H1 (cell line): ENCODE measurements at regions not wholly inside any gene's neighbourhood (a gene's known extent, or its start where the extent isn't known, plus 50 kb on each side); places are given as distances from the start of the nearest gene placed in this dataset.

ENCODE experiments used
- CTCF ChIA-PET: fragments of 300-600 bp; sonication (Branson Sonifier 250); formaldehyde crosslinking; loops from one replicate; lab custom pipeline; 2021; ENCODE audit not compliant: partially characterized antibody; lab: Charles Lee
- POLR2A ChIA-PET: fragments of 300-600 bp; sonication (Branson Sonifier 250); formaldehyde crosslinking; loops from one replicate; lab custom pipeline; 2021; ENCODE audit warnings: inconsistent platforms; ENCODE audit not compliant: partially characterized antibody; lab: Charles Lee
- DNase-seq, 2 experiments: peaks; one replicate each; pipeline versions ENCODE4 v3.0.0 to v3.0.0-alpha.2; 2010 to 2022; ENCODE audit warnings: low spot score in 2 of 2, low read depth in 1 of 2, mixed read lengths in 1 of 2
- FAIRE-seq: peaks from 2 replicates; lab custom pipeline; 2011; peaks lifted over from hg19 to GRCh38; lab: Jason Lieb, UNC
- H2AFZ ChIP-seq: 2 replicates; pipeline ENCODE4 v1.8.1; 2012; ENCODE audit warnings: low read length, inconsistent platforms
- H2AK5ac ChIP-seq: 2 replicates; pipeline ENCODE4 v1.6.1; 2013; ENCODE audit warnings: low read depth, low read length
- H2BK120ac ChIP-seq: replicated peaks from 2 replicates; pipeline ENCODE3; 2013; ENCODE audit warnings: low read depth, low read length, inconsistent platforms
- H2BK12ac ChIP-seq: 2 replicates; pipeline ENCODE4 v1.6.1; 2013; ENCODE audit warnings: low read depth, low read length
- H2BK15ac ChIP-seq: 2 replicates; pipeline ENCODE4 v1.6.1; 2013; ENCODE audit warnings: low read length
- H2BK20ac ChIP-seq: 2 replicates; pipeline ENCODE4 v1.6.1; 2013; ENCODE audit warnings: low read length
- H2BK5ac ChIP-seq: 2 replicates; pipeline ENCODE4 v1.6.1; 2013; ENCODE audit warnings: low read depth, low read length
- H3K14ac ChIP-seq: 2 replicates; pipeline ENCODE4 v1.6.1; 2013; ENCODE audit warnings: inconsistent platforms; ENCODE audit not compliant: insufficient read length
- H3K18ac ChIP-seq: 2 replicates; pipeline ENCODE4 v1.6.1; 2013; ENCODE audit warnings: low read length; ENCODE audit errors: extremely low read depth
- H3K23ac ChIP-seq: 2 replicates; pipeline ENCODE4 v1.6.1; 2013; ENCODE audit warnings: inconsistent platforms; ENCODE audit not compliant: insufficient read length
- H3K23me2 ChIP-seq: 2 replicates; pipeline ENCODE4 v1.6.1; 2013; ENCODE audit warnings: low read depth, low read length
- H3K27ac ChIP-seq: 2 replicates; pipeline ENCODE4 v1.6.1; 2011; ENCODE audit warnings: low read depth, low read length, inconsistent platforms
- H3K27me3 ChIP-seq, 4 experiments: replicated peaks in 1 of 4; 1 replicate in 1 of 4; 2 replicates in 3 of 4; pipeline versions ENCODE4 v1.6.1 to v1.8.1; 2011 to 2013; ENCODE audit warnings: low read length in 3 of 4, mild to moderate bottlenecking in 3 of 4, inconsistent platforms in 2 of 4, mixed read lengths in 2 of 4, moderate library complexity in 1 of 4; ENCODE audit not compliant: control insufficient read depth in 3 of 4, insufficient read depth in 3 of 4; ENCODE audit errors: extremely low read depth in 1 of 4
- H3K36me3 ChIP-seq, 4 experiments: 2 replicates each; pipeline versions ENCODE4 v1.6.1 to v1.8.1; 2011 to 2013; ENCODE audit warnings: mild to moderate bottlenecking in 4 of 4, low read length in 3 of 4, moderate library complexity in 2 of 4, control low read depth in 1 of 4, inconsistent platforms in 1 of 4; ENCODE audit not compliant: insufficient read depth in 4 of 4, control insufficient read depth in 2 of 4
- H3K4ac ChIP-seq: replicated peaks from 2 replicates; pipeline ENCODE3; 2013; ENCODE audit warnings: low read length, low read depth, mixed read lengths, inconsistent platforms; ENCODE audit not compliant: insufficient read length
- H3K4me1 ChIP-seq, 4 experiments: replicated peaks in 1 of 4; 1 replicate in 1 of 4; 2 replicates in 3 of 4; pipeline versions ENCODE4 v1.6.1 to v1.8.1; 2011 to 2013; ENCODE audit warnings: low read length in 3 of 4, inconsistent platforms in 2 of 4, mixed read lengths in 1 of 4; ENCODE audit not compliant: insufficient read depth in 4 of 4, control insufficient read depth in 3 of 4
- H3K4me2 ChIP-seq, 2 experiments: 2 replicates each; pipeline versions ENCODE4 v1.6.1 to v1.8.1; 2011 to 2013; ENCODE audit warnings: low read depth in 2 of 2, low read length in 2 of 2, control low read depth in 1 of 2, inconsistent platforms in 1 of 2, mild to moderate bottlenecking in 1 of 2; ENCODE audit not compliant: insufficient read depth in 1 of 2
- H3K4me3 ChIP-seq, 4 experiments: fragments of 200-600, 300-600 bp in 1 of 4; sonication (generic), shearing (Covaris generic), sonication (Bioruptor Twin) in 1 of 4; 2 replicates each; pipeline versions ENCODE4 v1.5.1 to v1.8.1; 2011 to 2016; ENCODE audit warnings: low read length in 4 of 4, low read depth in 3 of 4, control low read depth in 2 of 4, inconsistent platforms in 2 of 4, mild to moderate bottlenecking in 2 of 4, mixed read lengths in 1 of 4, moderate library complexity in 1 of 4; ENCODE audit not compliant: insufficient read depth in 2 of 4; ENCODE audit errors: extremely low read depth in 1 of 4
- H3K56ac ChIP-seq: replicated peaks from 2 replicates; pipeline ENCODE3; 2013; ENCODE audit warnings: low read depth, mild to moderate bottlenecking, mixed read lengths, low read length, inconsistent platforms; ENCODE audit not compliant: insufficient read length
- H3K79me1 ChIP-seq: 2 replicates; pipeline ENCODE4 v1.6.1; 2013; ENCODE audit warnings: low read depth, low read length, control low read depth
- H3K79me2 ChIP-seq, 2 experiments: 2 replicates each; pipeline versions ENCODE4 v1.6.1 to v1.8.1; 2012 to 2013; ENCODE audit warnings: low read length in 2 of 2, mild to moderate bottlenecking in 2 of 2, inconsistent platforms in 1 of 2; ENCODE audit not compliant: insufficient read depth in 2 of 2, control insufficient read depth in 1 of 2
- H3K9ac ChIP-seq, 4 experiments: replicated peaks in 1 of 4; 1 replicate in 1 of 4; 2 replicates in 3 of 4; pipeline versions ENCODE4 v1.6.1 to v1.8.1; 2011 to 2013; ENCODE audit warnings: low read depth in 3 of 4, low read length in 3 of 4, control low read depth in 2 of 4, mild to moderate bottlenecking in 2 of 4, moderate library complexity in 2 of 4, inconsistent platforms in 1 of 4; ENCODE audit errors: extremely low read depth in 1 of 4
- H3K9me3 ChIP-seq, 2 experiments: 2 replicates each; pipeline versions ENCODE4 v1.6.1 to v1.8.1; 2012 to 2013; ENCODE audit warnings: mild to moderate bottlenecking in 2 of 2, moderate library complexity in 2 of 2, control low read depth in 1 of 2, inconsistent platforms in 1 of 2, low read depth in 1 of 2, low read length in 1 of 2, mixed read lengths in 1 of 2; ENCODE audit not compliant: insufficient read depth in 2 of 2
- H4K20me1 ChIP-seq, 2 experiments: replicated peaks in 1 of 2; 2 replicates each; pipeline versions ENCODE3 to v1.8.1; 2011 to 2013; ENCODE audit warnings: inconsistent platforms in 2 of 2, low read length in 2 of 2, mild to moderate bottlenecking in 1 of 2; ENCODE audit not compliant: insufficient read depth in 2 of 2, control insufficient read depth in 1 of 2
- H4K5ac ChIP-seq: 2 replicates; pipeline ENCODE4 v1.6.1; 2013; ENCODE audit warnings: low read length, low read depth, mixed read lengths, inconsistent platforms; ENCODE audit not compliant: insufficient read length
- H4K8ac ChIP-seq: 2 replicates; pipeline ENCODE4 v1.8.0; 2013; ENCODE audit warnings: mild to moderate bottlenecking, moderate library complexity, low read length, inconsistent platforms; ENCODE audit not compliant: insufficient read depth; ENCODE audit errors: extremely low read depth
- H4K91ac ChIP-seq: replicated peaks from 2 replicates; pipeline ENCODE3; 2013; ENCODE audit warnings: low read length, mixed read lengths, inconsistent platforms; ENCODE audit not compliant: insufficient read length
- EP300 ChIP-seq, 2 experiments: IDR thresholded peaks; 1 replicate in 1 of 2; 2 replicates in 1 of 2; pipeline ENCODE4 v1.6.1; 2011 to 2012; ENCODE audit warnings: low read depth in 2 of 2, low read length in 2 of 2, mild to moderate bottlenecking in 2 of 2, borderline replicate concordance in 1 of 2, inconsistent platforms in 1 of 2, moderate library complexity in 1 of 2
- EZH2 ChIP-seq: fragments of 200-600 bp; sonication (generic); IDR thresholded peaks from 2 replicates; pipeline ENCODE4 v1.7.1; 2012; ENCODE audit warnings: low read depth, mild to moderate bottlenecking, moderate library complexity, low read length, inconsistent platforms; ENCODE audit not compliant: severe bottlenecking
- GTF2F1 ChIP-seq: IDR thresholded peaks from 2 replicates; pipeline ENCODE4 v1.6.1; 2012; ENCODE audit warnings: low read depth, low read length, improper control_type of control experiment, borderline replicate concordance
- KDM5A ChIP-seq: fragments of 200-600 bp; IDR thresholded peaks from 2 replicates; pipeline ENCODE4 v1.7.1; 2012; ENCODE audit warnings: mild to moderate bottlenecking, low read length, inconsistent platforms, mixed read lengths
- NRF1 ChIP-seq: IDR thresholded peaks from 2 replicates; pipeline ENCODE4 v1.6.1; 2011; ENCODE audit warnings: mild to moderate bottlenecking, low read depth, low read length, improper control_type of control experiment
- SAP30 ChIP-seq: fragments of 300-600 bp; sonication (generic); IDR thresholded peaks from 2 replicates; pipeline ENCODE4 v1.7.1; 2012; ENCODE audit warnings: low read length, moderate library complexity, mild to moderate bottlenecking, inconsistent platforms; ENCODE audit not compliant: insufficient read depth, insufficient replicate concordance
- SP1 ChIP-seq: IDR thresholded peaks from 2 replicates; pipeline ENCODE4 v1.6.1; 2011; ENCODE audit warnings: low read depth, low read length
- SP2 ChIP-seq: IDR thresholded peaks from 2 replicates; pipeline ENCODE4 v1.6.1; 2012; ENCODE audit warnings: mild to moderate bottlenecking, low read length, inconsistent platforms
- SUZ12 ChIP-seq: fragments of 200-600 bp; sonication (generic); IDR thresholded peaks from 2 replicates; pipeline ENCODE4 v1.6.1; 2012; ENCODE audit warnings: mild to moderate bottlenecking, inconsistent platforms, low read length, moderate library complexity, mixed read lengths
- WGBS, 2 experiments: shearing (Covaris generic) in 1 of 2; methylation state at CpG; one replicate each; pipeline versions ENCODE4 v1.1.6 to v1.1.7; 2013 to 2015; ENCODE audit warnings: low lambda C conversion rate in 2 of 2, mixed read lengths in 2 of 2, inconsistent platforms in 1 of 2, low coverage in 1 of 2, missing lambda C conversion rate in 1 of 2; ENCODE audit not compliant: insufficient replicate concordance in 2 of 2, insufficient coverage in 1 of 2, insufficient read length in 1 of 2; ENCODE audit errors: extremely low coverage in 1 of 2, missing lambda C conversion rate in 1 of 2; 5-methylcytosine and 5-hydroxymethylcytosine counted together
- TF ChIP-seq, protein P1 (sequence below): IDR thresholded peaks from 2 replicates; pipeline ENCODE4 v1.6.1; 2011; ENCODE audit warnings: low read length, improper control_type of control experiment

DNA sequence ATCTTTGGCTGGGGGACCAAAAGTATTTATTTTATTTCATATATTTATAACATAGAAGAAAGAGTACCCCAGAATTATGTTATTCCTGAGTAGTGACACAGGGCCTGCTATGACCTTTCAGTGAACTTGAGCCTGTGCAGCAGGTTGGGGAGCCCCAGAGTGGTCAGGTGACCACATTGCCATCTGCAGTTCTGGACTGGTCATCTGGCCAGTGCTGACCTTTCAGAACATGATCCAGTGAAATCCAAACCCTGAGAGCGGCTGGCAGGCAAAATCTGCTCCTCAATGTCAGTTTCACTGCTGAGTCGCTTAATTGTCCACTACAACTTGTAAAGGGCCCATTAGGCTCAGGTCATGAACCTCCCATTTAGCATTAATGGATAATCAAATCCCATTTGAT is 336.7 kb upstream of the KCNH7 start:
- no peak overlapping the region for H2BK5ac ChIP-seq
- no peak overlapping the region for H3K23ac ChIP-seq
- no peaks in the 10 kb centered on the region for H3K23me2 ChIP-seq
- TF ChIP-seq SAP30 (no peak), EP300 (IDR thresholded peaks at IDR 0.05; ENCODE audit: borderline replicate concordance in 1 of 2, low read depth in 2 of 2, low read length in 2 of 2) (no peak), KDM5A (no peak), NRF1 (no peak), SUZ12 (no peak), SP1 (no peak), EZH2 (no peak), GTF2F1 (no peak), SP2 (no peak)
- TF ChIP-seq, protein P1, sequence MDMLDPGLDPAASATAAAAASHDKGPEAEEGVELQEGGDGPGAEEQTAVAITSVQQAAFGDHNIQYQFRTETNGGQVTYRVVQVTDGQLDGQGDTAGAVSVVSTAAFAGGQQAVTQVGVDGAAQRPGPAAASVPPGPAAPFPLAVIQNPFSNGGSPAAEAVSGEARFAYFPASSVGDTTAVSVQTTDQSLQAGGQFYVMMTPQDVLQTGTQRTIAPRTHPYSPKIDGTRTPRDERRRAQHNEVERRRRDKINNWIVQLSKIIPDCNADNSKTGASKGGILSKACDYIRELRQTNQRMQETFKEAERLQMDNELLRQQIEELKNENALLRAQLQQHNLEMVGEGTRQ = no peak
- H3K79me2 ChIP-seq = no peaks in the 10 kb centered on the region
- no peaks in the 10 kb centered on the region for H4K20me1 ChIP-seq
- no peak overlapping the region for H3K4ac ChIP-seq
- no peak overlapping the region for H3K4me3 ChIP-seq
- H3K9ac ChIP-seq = no peak overlapping the region
- CTCF ChIA-PET = no interaction called here
- no peak overlapping the region for H4K91ac ChIP-seq
- no peaks in the 10 kb centered on the region for H3K79me1 ChIP-seq
- no peak overlapping the region for H2BK12ac ChIP-seq
- FAIRE-seq = no peak
- H2BK20ac ChIP-seq = no peak overlapping the region
- no peak overlapping the region for H2AFZ ChIP-seq
- no peak overlapping the region for H2BK120ac ChIP-seq
- H3K14ac ChIP-seq = no peak overlapping the region
- no peak overlapping the region for H3K18ac ChIP-seq
- no peak overlapping the region for H3K56ac ChIP-seq
- H2BK15ac ChIP-seq = no peak overlapping the region
- no peak overlapping the region for H2AK5ac ChIP-seq
- no peaks in the 10 kb centered on the region for H3K36me3 ChIP-seq
- no peak for DNase-seq
- H3K9me3 ChIP-seq = no peaks in the 10 kb centered on the region
- POLR2A ChIA-PET = no interaction called here
- no peak overlapping the region for H4K8ac ChIP-seq
- H4K5ac ChIP-seq = no peak overlapping the region
- peaks cover 0 to 9% (median 7%) of the 10 kb centered on the region in 4 experiments; a peak in 6 of 7 replicates for H3K27me3 ChIP-seq
- H3K27ac ChIP-seq = no peak overlapping the region
- H3K4me1 ChIP-seq = no peaks in the 10 kb centered on the region
- no peak overlapping the region for H3K4me2 ChIP-seq
- 97% methylated on average over 2 of the region's 2 CpGs; no CpG with 5 or more reads in 1 of the 2 experiments for WGBS, 2 experiments
